ENCODE measurements at regions not wholly inside any gene's neighbourhood (a gene's known extent, or its start where the extent isn't known, plus 50 kb on each side); places are given as distances from the start of the nearest gene placed in this dataset.
"Not testable (repeated sequence)": the region's sequence is repeated elsewhere in the genome, so short reads cannot be mapped to it uniquely, and the experiment has no call there.

- POLR2A ChIA-PET, result no interaction called here
- TF ChIP-seq CTCF (IDR thresholded peaks at IDR 0.05; ENCODE audit: insufficient read depth, low read depth, low read length), result no peak
- Histone ChIP-seq H3K36me3 (ENCODE audit: control insufficient read depth, insufficient read depth, low read length) (no peaks in the 10 kb centered on the region), H3K4me3 (ENCODE audit: low read depth, low read length) (no peak overlapping the region), H3K27me3 (ENCODE audit: control insufficient read depth, insufficient read depth, low read length) (no peaks in the 10 kb centered on the region; the same call in 1 of the 2 replicates)
- CTCF ChIA-PET, result interaction anchor here (0.6 to 0.7 kb wide), 2 partner anchors 14 to 85 kb away, joined by 3 read pairs; no protein-coding TSS in a partner anchor
- DNase-seq (ENCODE audit: low read depth), result no peak
Measured at GRCh38 chr5:92145852-92146251, 762.7 kb upstream of the ARRDC3 start.

- Histone ChIP-seq H3K27me3 (ENCODE audit: control insufficient read depth, insufficient read depth, low read length) (no peaks in the 10 kb centered on the region; the same call in 1 of the 2 replicates), H3K4me3 (ENCODE audit: low read depth, low read length) (no peak overlapping the region), H3K36me3 (ENCODE audit: control insufficient read depth, insufficient read depth, low read length) (no peaks in the 10 kb centered on the region)
- ChIA-PET CTCF (no interaction called here), POLR2A (no interaction called here)
- no peak for TF ChIP-seq CTCF (IDR thresholded peaks at IDR 0.05; ENCODE audit: insufficient read depth, low read depth, low read length)
- no peak for DNase-seq (ENCODE audit: low read depth)
Measured at GRCh38 chr5:92144824-92145223, 761.7 kb upstream of the ARRDC3 start.

GRCh38 chr5:92132294-92132908 is 749.3 kb upstream of the ARRDC3 start:
- H3K27me3 ChIP-seq (ENCODE audit: control insufficient read depth, insufficient read depth, low read length); DNase-seq (ENCODE audit: low read depth); POLR2A ChIA-PET; H3K36me3 ChIP-seq (ENCODE audit: control insufficient read depth, insufficient read depth, low read length); H3K4me3 ChIP-seq (ENCODE audit: low read depth, low read length); CTCF ChIA-PET: not testable (repeated sequence)

- no peaks in the 10 kb centered on the region for H3K27me3 ChIP-seq (ENCODE audit: control insufficient read depth, insufficient read depth, low read length)
- ChIA-PET POLR2A (no interaction called here), CTCF (interaction anchor here (0.5 kb wide), 1 partner anchor 88 kb away, joined by 3 read pairs; no protein-coding TSS in a partner anchor)
- H3K36me3 ChIP-seq (ENCODE audit: control insufficient read depth, insufficient read depth, low read length), result no peaks in the 10 kb centered on the region
- no peak for TF ChIP-seq CTCF (IDR thresholded peaks at IDR 0.05; ENCODE audit: insufficient read depth, low read depth, low read length)
- no peak overlapping the region for H3K4me3 ChIP-seq (ENCODE audit: low read depth, low read length)
- DNase-seq (ENCODE audit: low read depth), result no peak
Measured at GRCh38 chr5:92126182-92126581, 743.1 kb upstream of the ARRDC3 start.

GRCh38 chr5:92119110-92119509 is 736.0 kb upstream of the ARRDC3 start:
- Histone ChIP-seq H3K4me3 (ENCODE audit: low read depth, low read length) (no peak overlapping the region), H3K27me3 (ENCODE audit: control insufficient read depth, insufficient read depth, low read length) (no peaks in the 10 kb centered on the region), H3K36me3 (ENCODE audit: control insufficient read depth, insufficient read depth, low read length) (no peaks in the 10 kb centered on the region)
- ChIA-PET CTCF (no interaction called here), POLR2A (no interaction called here)
- no peak for DNase-seq (ENCODE audit: low read depth)
- no peak for TF ChIP-seq CTCF (IDR thresholded peaks at IDR 0.05; ENCODE audit: insufficient read depth, low read depth, low read length)

- Histone ChIP-seq H3K36me3 (ENCODE audit: control insufficient read depth, insufficient read depth, low read length) (no peaks in the 10 kb centered on the region), H3K4me3 (ENCODE audit: low read depth, low read length) (no peak overlapping the region), H3K27me3 (ENCODE audit: control insufficient read depth, insufficient read depth, low read length) (no peaks in the 10 kb centered on the region)
- POLR2A ChIA-PET, result no interaction called here
- no peak for TF ChIP-seq CTCF (IDR thresholded peaks at IDR 0.05; ENCODE audit: insufficient read depth, low read depth, low read length)
- DNase-seq (ENCODE audit: low read depth), result no peak
- CTCF ChIA-PET, result no interaction called here
Measured at GRCh38 chr5:92106808-92107207, 723.7 kb upstream of the ARRDC3 start.
